ENCODE measurements at regions not wholly inside any gene's neighbourhood (a gene's known extent, or its start where the extent isn't known, plus 50 kb on each side); places are given as distances from the start of the nearest gene placed in this dataset.

- H3K4me2 ChIP-seq (ENCODE audit: low read depth, low read length) = no peak overlapping the region
Observed at GRCh38 chr2:129673847-129674711, 305.4 kb upstream of the RAB6C start.

GRCh38 chr2:129678751-129679150 is 300.7 kb upstream of the RAB6C start:
- H3K9me2 ChIP-seq (replicated peaks; ENCODE audit: insufficient read depth, low read length) = no peaks in the 10 kb centered on the region
- H3K4me2 ChIP-seq (ENCODE audit: low read depth, low read length) = no peak overlapping the region
- H3K27ac ChIP-seq (ENCODE audit: low read length) = no peak overlapping the region
- no peaks in the 10 kb centered on the region for H3K79me2 ChIP-seq (ENCODE audit: low read length)
- H2AFZ ChIP-seq (ENCODE audit: low read length) = no peak overlapping the region
- H3K4me1 ChIP-seq (ENCODE audit: low read length) = no peaks in the 10 kb centered on the region
- H3F3A ChIP-seq (ENCODE audit: insufficient read depth, low read length) = no peaks in the 10 kb centered on the region
- no peaks in the 10 kb centered on the region for H3K36me3 ChIP-seq (replicated peaks; ENCODE audit: insufficient read depth, low read length)
- no peak overlapping the region for H3K4me3 ChIP-seq (ENCODE audit: low read length)
- H4K20me1 ChIP-seq (ENCODE audit: insufficient read depth, low read length) = no peaks in the 10 kb centered on the region
- no peak for DNase-seq
- no peak for TF ChIP-seq EZH2phosphoT487 (IDR thresholded peaks at IDR 0.05; ENCODE audit: low read length)
- TF ChIP-seq CTCF (IDR thresholded peaks at IDR 0.05; ENCODE audit: low read length) = no peak
- no peak for TF ChIP-seq EZH2 (optimal IDR thresholded peaks at IDR 0.05; ENCODE audit: low read depth, low read length)
- no peaks in the 10 kb centered on the region for H3K9me3 ChIP-seq (replicated peaks; ENCODE audit: insufficient read depth, low read length)
- H3K27me3 ChIP-seq (replicated peaks; ENCODE audit: insufficient read depth, low read length) = no peaks in the 10 kb centered on the region
- no peak overlapping the region for H3K9ac ChIP-seq (ENCODE audit: low read length)

More at GRCh38 chr2:129673847-129674711, 305.4 kb upstream of the RAB6C start:
- no peak overlapping the region for H3K9ac ChIP-seq (ENCODE audit: low read length)
- no peak for TF ChIP-seq EZH2phosphoT487 (IDR thresholded peaks at IDR 0.05; ENCODE audit: low read length)
- no peak for DNase-seq
- no peaks in the 10 kb centered on the region for H3K27me3 ChIP-seq (replicated peaks; ENCODE audit: insufficient read depth, low read length)
- H3K9me2 ChIP-seq (replicated peaks; ENCODE audit: insufficient read depth, low read length) = no peaks in the 10 kb centered on the region
- no peaks in the 10 kb centered on the region for H3F3A ChIP-seq (ENCODE audit: insufficient read depth, low read length)
- H3K4me3 ChIP-seq (ENCODE audit: low read length) = no peak overlapping the region
- H3K36me3 ChIP-seq (replicated peaks; ENCODE audit: insufficient read depth, low read length) = no peaks in the 10 kb centered on the region
- no peaks in the 10 kb centered on the region for H3K4me1 ChIP-seq (ENCODE audit: low read length)
- H3K79me2 ChIP-seq (ENCODE audit: low read length) = no peaks in the 10 kb centered on the region
- H2AFZ ChIP-seq (ENCODE audit: low read length) = no peak overlapping the region
- H4K20me1 ChIP-seq (ENCODE audit: insufficient read depth, low read length) = no peaks in the 10 kb centered on the region
- H3K9me3 ChIP-seq (replicated peaks; ENCODE audit: insufficient read depth, low read length) = no peaks in the 10 kb centered on the region
- H3K27ac ChIP-seq (ENCODE audit: low read length) = no peak overlapping the region

- Histone ChIP-seq H3K27me3 (replicated peaks; ENCODE audit: insufficient read depth, low read length) (no peaks in the 10 kb centered on the region), H3K9ac (ENCODE audit: low read length) (no peak overlapping the region), H3K4me2 (ENCODE audit: low read depth, low read length) (no peak overlapping the region), H3K27ac (ENCODE audit: low read length) (no peak overlapping the region), H3K4me3 (ENCODE audit: low read length) (no peak overlapping the region), H3K79me2 (ENCODE audit: low read length) (no peaks in the 10 kb centered on the region), H3F3A (ENCODE audit: insufficient read depth, low read length) (no peaks in the 10 kb centered on the region), H3K36me3 (replicated peaks; ENCODE audit: insufficient read depth, low read length) (no peaks in the 10 kb centered on the region), H3K9me3 (replicated peaks; ENCODE audit: insufficient read depth, low read length) (no peaks in the 10 kb centered on the region), H3K4me1 (ENCODE audit: low read length) (no peaks in the 10 kb centered on the region), H3K9me2 (replicated peaks; ENCODE audit: insufficient read depth, low read length) (no peaks in the 10 kb centered on the region), H4K20me1 (ENCODE audit: insufficient read depth, low read length) (no peaks in the 10 kb centered on the region), H2AFZ (ENCODE audit: low read length) (no peak overlapping the region)
- no peak for DNase-seq
- TF ChIP-seq EZH2phosphoT487 (IDR thresholded peaks at IDR 0.05; ENCODE audit: low read length) = no peak
- no peak for TF ChIP-seq EZH2 (optimal IDR thresholded peaks at IDR 0.05; ENCODE audit: low read depth, low read length)
- no peak for TF ChIP-seq CTCF (IDR thresholded peaks at IDR 0.05; ENCODE audit: low read length)
Observed at GRCh38 chr2:129681788-129682187, 297.7 kb upstream of the RAB6C start.
